ENCODE measurements at regions not wholly inside any gene's neighbourhood (a gene's known extent, or its start where the extent isn't known, plus 50 kb on each side); places are given as distances from the start of the nearest gene placed in this dataset.

DNA sequence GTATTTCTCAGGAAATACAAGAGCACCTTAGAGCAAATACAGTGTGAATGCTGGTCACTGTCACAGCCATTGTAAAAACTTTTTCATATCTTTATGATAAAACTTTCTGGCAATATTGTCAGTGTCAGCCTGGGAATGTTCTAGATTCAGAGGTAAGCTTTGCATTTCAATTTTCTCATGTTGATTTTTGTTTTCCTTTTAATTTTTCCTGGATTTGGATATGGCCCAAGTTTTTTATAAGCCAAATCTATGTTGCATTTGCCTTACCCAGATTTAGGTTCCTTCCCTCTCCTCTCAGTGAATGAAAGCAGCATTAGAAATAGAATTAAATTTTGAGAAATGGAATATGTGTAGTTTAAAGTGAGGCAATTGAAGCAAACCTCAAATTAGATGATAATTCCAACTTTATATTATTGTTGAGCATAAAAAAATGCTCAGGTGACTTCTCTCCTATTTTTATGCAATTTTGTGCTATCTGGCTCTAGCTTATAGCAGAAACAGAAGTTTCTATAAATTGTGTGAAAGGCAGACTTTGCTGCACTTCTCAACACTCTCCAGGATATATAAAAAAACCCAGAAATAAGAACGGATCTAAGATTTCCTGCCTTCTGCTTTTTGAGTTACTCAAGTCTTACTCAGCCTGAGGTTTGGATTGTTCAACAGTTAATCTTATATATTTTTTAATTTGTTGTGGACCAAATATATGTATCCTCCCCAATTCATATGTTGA, 368.2 kb upstream of the PRICKLE1 start:
- DNase-seq: no peak

DNA sequence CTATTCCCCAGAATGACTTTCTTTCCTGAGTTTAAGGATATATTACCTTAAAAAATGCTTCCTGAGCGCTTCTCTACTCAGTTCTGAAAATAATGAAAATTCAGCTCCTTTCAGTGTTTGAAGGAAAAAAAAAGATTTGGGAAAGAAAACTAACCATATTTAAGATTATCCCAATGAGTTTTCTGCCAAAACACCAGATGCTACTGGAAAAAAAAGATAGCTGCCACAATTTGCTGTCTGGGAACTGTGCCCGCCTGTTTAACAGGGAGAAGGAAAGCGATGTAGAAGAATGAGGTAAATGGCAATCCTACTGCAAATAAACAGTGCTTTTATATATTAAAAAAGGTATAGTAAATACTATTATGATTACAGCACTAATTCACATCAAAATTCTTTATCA, 367.6 kb upstream of the PRICKLE1 start:
- DNase-seq: peak in 1 of 2 donors; percentile 36

DNA sequence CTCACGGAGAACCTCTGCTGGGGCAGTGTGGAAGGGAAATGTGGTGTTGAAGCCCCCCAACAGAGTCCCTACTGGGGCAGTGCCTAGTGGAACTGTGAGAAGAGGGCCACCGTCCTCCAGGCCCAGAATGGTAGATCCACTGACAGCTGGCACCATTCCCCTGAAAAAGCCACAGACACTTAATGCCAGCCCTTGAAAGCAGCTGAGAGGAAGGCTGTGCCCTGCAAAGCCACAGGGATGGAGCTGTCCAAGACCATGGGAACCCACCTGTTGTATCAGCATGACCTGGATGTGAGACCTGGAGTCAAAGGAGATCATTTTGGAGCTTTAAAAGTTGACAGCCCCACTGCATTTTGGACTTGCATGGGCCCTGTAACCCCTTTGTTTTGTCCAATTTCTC, 363.5 kb upstream of the PRICKLE1 start:
- DNase-seq: no peak

DNA sequence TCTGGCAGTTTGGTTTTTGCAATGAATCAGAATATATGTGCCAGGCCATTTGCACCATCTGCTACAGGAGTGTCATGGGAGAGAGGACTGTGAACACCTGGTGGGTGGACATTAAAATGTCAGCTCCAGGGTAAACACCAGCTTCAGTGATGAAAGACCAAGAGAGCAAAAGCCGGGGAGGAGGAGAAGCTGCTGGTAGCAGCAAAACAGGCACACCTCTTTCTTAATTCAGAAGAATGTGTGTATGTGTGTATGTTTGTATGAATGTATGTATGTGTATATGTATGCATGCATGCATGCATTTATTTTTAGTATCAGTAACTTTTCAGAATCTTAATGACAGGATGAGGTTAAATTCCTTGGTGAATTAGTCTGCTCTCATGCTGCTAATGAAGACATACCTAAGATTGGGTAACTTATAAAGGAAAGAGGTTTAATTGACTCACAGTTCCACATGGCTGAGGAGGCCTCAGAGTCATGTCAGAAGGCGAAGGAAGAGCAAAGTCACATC, 357.4 kb upstream of the PRICKLE1 start:
- no peak for DNase-seq

DNA sequence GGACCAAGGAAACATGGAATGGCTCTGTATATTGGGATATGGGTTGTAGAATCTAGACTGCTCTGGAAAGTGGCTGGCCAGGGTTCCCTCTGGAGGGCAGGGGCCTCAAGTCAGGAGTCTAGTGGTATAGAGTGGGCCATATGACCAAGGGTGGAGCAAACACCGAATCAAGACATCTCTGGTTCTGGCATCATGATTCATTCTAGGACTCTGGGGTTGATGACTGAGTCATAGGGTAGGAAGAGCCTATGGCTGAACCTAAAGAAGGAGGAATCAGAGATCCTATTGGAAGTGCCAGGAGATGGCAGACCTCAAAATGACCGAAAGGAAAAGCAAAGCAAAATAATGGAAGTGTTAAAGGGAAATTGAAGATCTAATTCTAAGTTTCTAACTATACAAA, 356.4 kb upstream of the PRICKLE1 start:
- no peak for DNase-seq

DNA sequence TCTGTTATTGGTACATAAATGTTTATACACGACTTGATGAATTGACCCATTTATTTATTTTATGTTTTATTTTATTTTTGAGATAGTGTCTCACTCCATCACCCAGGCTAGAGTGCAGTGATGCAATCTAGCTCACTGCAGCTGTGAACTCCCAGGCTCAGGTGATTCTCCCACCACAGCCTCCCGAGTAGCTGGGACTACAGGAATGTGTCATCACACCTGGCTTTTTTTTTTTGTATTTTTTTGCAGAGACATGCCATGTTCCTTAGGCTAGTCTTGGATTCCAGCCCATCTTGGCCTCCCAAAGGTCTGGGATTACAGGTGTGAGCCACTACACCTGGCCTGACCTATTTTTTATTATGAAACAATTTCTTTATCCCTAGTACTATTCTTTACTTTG, 355.0 kb upstream of the PRICKLE1 start:
- no peak for DNase-seq

DNA sequence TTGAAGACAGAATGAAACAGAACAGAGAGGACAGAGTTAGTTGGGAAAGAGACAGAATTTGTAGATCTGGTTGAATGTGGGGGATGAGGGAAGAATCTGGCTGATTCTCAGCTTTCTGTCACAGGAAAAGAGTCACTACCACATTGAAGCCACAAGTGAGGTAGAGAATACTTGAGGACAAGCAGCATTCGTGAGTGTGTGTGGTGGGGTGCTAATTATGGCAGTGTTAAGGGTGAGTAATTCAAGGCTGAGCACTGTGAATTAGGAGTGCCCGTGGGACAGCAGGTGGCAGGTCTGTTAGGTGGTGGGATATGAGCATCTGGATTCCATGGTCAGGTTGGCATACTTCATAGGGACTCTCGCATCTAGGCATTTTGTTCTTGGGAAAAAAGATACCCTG, 347.4 kb upstream of the PRICKLE1 start:
- no peak for DNase-seq

DNA sequence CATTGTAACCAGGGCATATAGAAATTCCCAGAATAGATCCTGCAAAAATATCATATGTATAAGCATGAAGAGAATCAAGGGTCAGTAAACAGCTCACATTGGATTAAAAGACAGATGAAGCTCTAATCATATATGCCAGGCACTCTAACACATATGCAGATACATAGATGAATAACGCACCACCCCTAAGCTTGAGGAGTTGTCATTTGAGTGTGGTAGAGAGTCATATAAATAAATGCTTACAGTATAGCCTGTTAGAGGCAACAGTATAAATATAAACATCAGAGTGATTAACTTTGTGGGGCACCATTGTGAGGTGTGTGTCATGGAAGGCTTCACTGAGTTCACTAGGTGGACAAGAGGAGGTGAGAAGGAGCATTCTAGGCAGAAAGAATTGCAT, 346.7 kb upstream of the PRICKLE1 start:
- no peak for DNase-seq

DNA sequence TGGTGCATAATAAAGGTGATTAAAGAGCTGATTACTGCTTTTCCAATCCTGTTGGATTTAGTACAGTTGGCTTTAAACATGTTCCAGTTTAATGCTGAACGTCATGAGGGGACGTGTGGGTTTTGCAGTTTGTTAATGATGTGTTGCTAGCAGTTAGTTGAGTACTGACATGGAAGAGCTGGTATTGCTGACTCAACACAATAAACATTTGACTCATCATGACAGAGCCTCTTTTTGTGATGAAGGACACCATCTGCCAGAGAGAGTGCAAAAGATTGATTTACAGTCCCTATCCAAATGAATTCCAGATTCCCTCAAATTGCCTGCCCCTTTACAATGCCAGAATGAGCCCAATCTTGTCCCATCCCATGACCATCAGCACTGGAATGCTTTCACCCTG, 346.2 kb upstream of the PRICKLE1 start:
- DNase-seq: no peak

DNA sequence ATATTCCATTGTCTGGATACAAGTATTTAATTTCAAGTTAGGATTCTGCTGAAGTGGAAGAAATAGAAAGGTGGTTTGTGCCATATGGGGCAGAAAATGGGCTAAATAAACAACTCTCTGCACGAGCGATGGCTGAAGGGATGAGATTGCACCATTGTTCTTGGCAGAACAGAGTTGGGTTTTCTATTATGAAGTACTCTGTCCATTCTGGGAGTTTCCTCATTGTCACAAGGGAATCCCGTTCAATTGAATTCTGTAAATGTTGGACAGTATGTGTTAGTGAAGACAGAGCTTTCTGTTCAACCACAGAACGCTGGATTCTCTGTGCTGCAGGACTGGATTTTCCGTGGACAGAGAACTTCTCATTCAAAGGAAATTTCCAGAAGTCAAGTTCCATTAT, 345.5 kb upstream of the PRICKLE1 start:
- no peak for DNase-seq

DNA sequence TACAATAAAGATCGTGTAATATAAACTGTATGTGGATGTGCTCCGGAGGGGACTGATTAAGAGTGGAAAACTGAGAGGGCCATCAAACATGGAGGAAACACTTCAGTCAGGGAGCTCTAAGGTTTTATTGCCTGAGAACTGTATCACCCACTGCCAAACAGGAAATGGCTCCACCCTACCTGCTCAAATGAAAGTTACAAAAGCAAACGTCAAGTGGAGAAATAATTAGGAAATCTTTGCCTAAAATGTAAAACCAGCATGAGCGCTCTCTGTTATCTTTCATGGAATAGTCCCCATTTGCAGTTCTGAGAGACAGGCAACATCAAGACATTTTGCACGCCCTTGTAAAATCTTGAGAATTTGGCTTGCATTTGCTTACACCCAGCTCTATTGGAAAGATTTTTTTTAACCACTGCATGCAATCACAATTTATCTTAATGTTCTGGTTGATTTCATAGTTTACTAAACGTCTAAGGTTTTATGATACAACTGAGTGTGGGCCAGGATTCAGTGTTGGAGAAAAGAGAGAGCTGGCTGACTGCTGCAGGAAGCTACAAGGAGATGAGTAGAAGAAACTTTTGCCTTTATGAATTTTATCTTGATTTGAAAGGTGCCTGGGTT, 344.0 kb upstream of the PRICKLE1 start:
- no peak for DNase-seq

DNA sequence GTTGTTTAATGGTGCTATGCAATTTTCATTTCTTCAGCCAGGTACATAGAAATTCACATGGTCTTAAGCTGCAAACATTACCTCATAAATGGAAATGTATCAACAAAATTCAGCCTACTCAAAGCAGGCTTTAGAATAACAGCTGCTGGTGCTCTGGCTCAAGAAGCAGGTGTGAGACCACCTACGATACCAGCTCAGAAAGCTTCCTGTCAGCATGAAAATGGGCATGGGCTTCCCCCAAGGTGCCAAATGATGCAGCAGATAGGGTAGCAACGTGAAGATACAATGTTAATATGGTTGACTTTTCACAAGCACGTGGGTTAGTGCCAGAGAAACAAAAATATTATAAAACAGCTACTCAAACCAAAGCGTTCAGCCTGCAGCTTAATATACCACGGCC, 343.4 kb upstream of the PRICKLE1 start:
- DNase-seq: no peak

DNA sequence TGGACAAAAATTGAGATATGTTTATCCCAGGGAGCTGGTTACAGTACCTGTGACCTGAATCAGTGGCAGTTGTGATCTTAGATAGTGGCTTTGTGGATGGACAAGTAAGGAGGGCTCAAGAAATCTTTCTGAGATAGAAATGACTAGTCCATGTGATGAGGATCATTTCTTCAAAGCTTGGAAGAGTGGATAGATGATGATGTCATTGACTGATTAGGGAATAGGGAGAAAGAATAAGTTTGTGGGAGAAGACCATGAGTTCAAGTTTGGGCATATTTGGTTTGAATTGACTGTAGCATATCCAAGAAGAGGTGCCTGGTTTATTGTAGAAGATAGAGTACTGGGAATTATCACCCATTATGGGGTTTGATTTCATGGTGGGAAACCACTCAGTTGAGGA, 336.7 kb upstream of the PRICKLE1 start:
- no peak for DNase-seq

DNA sequence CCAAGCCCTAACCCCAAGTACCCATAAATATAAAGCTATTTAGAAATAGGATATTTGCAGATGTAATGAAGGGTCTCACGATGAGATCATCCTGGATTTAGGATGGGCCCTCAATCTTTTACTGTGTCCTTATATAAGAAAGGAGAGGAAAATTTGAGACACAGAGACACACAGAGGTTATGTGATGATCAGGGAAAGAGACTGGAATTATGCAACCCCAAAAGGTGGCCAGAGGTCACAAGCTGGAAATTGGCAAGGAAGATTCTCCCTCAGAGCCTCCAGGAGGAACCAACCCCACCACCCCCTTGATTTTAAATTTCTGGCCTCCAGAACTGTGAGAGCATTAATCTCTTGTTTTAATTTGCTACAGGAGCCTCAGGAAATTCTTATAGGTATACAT, 334.9 kb upstream of the PRICKLE1 start:
- DNase-seq: no peak

DNA sequence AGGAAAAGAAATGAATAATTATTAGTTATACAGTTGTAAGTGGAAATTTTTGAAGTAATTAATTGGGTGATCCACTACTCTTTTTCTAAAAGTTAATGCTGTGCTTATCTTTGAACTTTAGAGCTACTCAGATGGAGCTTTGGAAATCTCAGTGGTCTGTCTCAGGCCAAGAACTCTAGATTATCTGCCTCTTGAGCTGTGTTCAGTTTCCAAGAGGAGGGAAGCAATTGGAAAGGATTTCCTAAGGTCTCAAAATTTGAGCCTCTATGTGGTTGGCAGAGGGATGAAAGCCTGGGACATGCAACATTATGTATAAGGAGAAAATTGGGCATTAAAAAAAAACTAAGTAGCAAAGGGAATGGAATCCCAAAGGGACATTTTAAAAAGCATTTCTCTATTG, 334.0 kb upstream of the PRICKLE1 start:
- no peak for DNase-seq

DNA sequence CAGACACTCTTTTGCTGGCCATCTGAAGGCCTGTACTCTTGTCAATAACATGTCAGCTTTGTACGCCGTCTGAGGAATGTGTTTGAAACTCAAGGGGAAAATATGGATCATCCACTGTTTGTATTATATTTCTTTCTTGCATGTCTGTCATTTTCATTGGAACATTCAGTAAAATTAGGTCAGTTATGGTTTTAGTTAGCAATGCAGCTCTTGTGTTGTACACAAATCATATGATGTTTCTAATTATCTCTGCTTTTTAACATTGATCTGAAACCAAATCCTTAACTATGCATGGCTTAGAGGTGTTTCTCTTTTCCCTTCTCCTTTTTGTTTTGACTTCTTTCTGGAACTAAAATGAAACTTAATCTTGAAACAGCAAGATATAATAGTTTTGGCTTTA, 333.6 kb upstream of the PRICKLE1 start:
- no peak for DNase-seq

DNA sequence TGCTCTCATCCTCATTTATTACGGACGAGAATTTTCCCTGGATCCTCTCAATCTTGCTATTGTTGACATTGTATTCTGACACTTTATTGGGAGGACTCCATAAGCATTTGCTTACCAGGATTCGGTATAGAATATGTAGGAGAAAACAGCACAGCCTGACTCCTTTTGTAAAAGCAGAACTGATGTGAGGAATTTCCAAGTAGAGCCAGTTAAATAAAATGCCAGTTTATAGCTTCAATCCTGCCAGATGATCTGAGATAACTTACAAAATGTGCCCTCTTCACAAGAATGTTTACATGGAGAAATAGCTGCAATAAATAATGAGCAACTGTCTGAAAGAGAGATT, 332.9 kb upstream of the PRICKLE1 start:
- DNase-seq: no peak

DNA sequence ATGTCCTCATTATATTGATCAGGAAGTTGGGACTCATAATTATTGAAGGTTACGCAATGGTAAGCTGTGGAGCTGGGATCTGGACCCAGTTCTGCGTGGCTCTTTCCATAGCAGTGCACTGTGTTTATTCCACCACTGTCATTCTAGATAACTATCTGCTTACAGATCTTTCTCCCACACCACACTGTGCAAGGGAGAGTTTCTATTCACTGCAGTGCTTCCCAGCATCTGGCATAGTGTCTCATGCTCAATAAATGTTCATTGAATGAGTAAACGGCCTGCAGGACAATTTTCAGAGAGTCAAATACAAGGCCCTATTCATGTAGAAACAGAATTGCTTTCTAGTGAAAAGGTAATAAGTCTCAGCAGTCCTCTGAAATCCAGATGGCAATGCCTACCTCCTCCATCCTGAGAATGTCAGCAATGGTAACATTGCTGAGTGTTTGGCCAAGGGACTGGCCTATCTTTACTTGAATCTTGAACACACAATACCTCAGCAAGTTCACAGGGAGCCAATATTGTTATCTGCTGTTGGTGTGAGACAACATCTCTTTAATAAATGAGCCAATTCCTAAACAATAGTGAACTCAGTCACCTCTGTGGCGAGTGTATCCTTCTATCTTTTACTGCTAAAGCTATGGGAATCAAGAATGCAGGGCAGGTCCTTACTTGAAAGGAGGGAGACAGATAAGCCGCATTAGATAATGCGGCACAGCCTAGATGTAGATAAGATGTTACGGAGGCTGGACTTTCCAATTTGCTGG, 332.4 kb upstream of the PRICKLE1 start:
- DNase-seq: no peak

DNA sequence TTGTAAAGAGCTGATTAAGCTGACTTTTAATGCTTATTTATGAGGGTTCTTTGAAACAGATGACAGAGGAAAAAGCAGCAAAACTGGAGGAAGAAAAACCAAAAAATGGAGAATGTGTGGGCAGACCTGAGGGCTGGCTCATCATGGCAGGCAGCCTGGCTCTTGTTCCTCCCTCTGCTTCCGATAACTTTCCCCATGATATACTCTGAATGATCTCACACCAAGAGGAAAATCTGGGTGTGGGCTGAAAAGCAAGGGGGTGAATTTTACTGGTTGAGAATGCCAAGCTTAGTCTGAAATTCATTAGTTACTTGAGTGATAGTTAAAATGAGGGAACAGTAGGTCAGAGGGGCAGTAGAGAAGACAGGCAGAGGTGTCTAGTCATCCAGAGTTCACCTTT, 330.1 kb upstream of the PRICKLE1 start:
- peak in 1 of 2 donors; percentile 14 for DNase-seq

DNA sequence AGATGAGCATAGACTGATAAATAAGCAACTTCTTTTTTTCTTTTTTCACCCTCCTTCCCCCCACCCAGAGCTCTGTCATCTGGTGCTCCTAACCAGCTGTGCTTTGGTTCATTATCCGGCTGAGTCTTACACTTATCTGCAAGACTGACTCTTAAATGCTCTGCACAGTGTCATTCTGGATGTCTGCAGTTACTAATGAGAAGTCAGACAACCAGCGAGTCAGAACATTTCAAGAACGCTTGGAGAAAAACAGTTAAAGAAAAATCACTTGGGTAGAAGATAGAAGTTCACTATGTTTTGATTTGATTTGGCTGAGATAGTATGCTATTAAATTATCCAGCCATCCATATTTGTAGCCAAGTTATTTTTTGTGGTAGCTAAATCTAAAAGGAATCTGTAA, 328.9 kb upstream of the PRICKLE1 start:
- DNase-seq: no peak

DNA sequence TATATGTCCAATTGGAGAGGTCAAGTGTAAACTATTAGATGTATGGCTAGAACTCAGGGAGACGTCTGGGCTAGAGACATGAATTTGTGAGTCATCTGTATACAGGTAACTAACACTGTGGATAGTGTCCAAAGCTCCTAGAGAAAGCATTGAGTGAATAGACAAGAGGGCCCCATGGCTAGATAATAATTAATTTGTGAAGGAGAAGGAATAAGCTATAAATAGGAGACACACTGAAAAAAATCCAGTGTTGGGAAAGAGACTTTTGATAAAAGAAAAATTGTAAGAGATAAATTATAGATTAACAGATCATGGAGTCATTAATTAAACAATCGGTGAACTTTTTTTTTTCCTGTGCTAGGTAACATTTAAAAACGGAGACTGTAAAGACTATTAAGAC, 326.6 kb upstream of the PRICKLE1 start:
- no peak for DNase-seq

DNA sequence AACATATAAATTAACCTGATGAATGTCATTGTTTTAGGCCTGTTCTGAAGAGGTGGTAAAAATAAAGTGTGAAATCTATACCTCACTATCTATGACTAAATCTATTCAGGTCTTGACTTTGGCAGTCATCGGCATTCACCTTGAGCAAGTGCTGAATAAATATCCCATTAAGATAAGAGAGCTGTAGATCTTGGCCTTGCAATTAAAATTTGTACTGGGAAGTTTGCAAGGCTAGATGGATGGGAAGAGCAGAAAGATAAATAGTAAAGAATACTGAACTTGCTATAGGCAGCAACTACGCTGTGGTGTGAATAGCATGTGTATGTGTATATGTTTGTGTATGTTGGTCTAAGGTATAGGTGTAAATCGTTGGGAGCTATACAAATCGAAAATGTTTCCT, 325.9 kb upstream of the PRICKLE1 start:
- DNase-seq: no peak

DNA sequence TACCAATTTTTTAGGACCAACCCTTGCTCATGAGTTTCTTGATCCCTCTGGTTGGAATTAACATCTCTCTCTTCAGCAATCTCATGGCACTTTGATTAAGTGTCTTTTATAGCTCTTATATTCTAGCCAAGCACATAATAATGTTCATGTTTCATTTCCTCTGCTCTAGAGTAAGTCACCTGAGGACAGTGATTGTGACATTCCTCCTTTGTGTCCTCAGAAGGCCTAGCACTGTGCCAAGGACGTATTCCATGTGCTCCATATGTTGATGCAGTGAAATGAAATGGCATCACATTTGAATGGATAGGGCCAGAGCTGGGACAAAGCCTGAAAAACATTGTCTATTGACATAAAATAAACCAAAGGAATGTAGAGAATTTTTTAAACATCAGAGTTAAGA, 322.8 kb upstream of the PRICKLE1 start:
- no peak for DNase-seq

DNA sequence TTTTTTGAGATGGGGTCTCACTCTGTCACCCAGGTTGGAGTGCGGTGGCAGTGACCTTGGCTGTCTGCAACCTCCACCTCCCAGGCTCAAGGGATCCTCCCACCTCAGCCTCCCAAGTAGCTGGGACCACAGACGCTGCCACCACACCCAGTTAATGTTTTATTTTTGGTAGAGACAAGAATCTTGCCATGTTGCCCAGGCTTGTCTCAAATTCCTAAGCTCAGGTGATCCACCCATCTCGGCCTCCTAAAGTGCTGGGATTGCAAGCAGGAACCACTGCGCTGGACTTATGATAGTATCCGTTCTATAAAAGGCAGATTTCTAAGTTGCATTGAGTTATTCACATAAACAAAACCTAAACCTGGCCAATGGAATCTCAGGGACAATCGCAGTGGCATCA, 321.1 kb upstream of the PRICKLE1 start:
- DNase-seq: no peak
